Renal pelvis (tissue), 1 donor: ENCODE measurements at regions not wholly inside any gene's neighbourhood (a gene's known extent, or its start where the extent isn't known, plus 50 kb on each side); places are given as distances from the start of the nearest gene placed in this dataset.
"Not testable (repeated sequence)": the region's sequence is repeated elsewhere in the genome, so short reads cannot be mapped to it uniquely, and the experiment has no call there.

ENCODE experiments used
- DNase-seq: peaks from one replicate; pipeline ENCODE4 v3.0.0-alpha.2; 2013

- DNase-seq: no peak
Observed at GRCh38 chr20:1754306-1754705, 96.7 kb upstream of the SIRPG start.

DNA sequence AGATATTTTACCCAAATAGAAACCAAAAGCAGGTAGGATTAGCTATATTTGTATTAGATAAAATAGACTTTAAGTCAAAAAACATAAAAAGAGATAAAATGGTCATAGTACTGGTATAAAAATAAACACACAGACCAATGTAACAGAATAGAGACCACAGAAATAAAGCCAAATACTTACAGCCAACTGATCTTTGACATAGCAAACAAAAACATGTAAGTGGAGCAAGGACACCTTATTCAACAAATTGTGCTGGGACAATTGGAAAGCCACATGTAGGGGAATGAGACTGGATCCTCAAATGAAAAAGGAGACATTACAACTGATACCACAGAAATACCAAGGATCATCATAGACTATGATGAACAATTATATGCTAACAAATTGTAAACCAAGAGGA lies 94.5 kb upstream of the SIRPG start:
- no peak for DNase-seq

DNA sequence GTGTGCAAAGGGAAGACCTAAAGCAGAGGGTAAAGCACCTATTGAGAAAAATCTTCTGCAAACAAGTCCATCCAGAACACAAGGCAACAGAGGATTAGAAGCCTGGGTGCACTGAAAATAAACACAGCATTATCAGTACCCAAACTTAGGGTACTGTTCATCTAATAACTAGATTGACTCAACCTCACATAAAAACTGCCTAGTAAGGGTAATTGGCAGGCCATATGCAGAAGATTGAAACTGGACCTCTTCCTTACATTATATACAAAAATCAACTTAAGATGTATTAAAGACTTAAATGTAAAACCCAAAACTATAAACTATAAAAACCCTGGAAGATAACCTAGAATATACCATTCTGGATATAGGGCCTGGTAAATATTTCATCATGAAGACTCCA lies 91.2 kb upstream of the SIRPG start:
- no peak for DNase-seq

DNA sequence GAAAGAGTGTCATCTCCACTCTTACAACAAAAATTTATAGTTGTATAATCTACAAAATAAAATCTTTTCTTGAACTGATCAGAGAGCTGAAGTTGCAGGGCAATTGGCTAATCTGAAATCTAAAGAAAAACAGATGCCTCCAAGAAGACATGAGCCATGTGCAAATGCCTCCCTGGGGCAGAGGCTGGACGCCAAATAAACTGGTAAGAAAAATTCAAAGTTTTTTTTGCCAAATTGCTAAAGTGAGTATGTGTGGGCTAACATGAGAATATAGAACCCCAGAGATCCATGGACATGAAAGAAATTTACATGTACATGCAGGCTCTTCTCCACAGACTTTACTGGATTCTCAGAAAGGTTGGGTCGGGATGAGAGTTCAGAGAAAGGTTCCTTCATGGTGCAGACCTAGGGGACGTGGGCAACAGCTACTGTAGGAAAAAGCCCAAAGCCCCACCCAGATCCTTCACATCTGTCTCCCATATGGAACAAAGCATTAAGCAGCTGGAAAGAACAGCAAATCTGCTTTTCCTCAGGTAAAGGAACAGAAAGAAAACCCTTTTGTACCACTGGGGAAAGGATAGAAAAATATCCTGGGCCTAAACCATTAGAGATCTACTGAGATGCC lies 90.5 kb upstream of the SIRPG start:
- no peak for DNase-seq

DNA sequence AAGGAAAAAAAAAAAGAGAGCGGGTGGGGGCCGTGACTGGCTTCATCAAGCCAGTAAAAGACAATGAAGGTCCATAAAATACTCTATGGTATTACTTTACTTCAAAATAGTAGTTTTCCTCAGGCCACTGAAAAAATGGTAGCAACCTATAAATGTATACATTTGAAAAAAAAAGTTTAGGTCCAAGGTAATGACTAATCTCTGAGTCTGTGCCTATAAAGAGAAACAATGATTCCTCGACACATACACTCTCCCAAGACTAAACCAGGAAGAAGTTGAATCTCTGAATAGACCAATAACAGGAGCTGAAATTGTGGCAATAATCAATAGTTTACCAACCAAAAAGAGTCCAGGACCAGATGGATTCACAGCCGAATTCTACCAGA lies 84.5 kb upstream of the SIRPG start:
- not testable (repeated sequence) for DNase-seq

DNA sequence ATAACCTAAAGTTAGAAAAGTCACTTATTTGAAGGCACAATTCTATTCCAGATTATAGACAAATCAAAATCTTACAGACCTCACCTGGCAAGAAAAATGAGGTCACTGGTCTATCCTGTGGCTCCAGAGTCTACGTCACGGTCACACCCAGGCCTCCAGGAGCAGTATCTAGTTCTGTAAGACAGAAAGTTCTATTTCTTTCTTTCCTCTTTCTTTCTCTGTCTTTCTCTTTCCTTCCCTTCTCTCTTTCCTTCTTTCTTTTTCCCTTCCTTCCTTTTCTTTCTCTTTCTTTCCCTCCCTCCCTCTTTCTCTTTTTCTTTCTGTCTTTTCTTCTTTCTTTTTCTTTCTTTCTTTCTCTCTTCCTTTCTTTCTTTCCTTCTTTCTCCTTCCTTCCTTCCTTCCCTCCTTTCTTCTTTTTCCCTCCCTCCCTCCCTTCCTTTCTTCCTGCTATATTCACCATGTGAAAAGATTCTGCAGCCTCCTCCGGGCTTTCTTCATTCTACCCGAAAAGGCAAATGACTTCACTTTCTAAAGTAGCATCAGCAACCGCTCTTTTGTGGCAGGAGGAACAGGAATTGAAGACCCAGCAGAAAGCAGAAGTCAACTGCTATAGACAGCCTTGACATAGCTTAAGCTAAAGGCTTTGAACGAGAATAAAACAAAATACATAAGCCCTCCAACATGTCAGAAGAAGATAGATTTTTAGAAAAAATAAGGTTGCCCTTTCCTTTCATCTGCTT lies 83.9 kb upstream of the SIRPG start:
- no peak for DNase-seq

DNA sequence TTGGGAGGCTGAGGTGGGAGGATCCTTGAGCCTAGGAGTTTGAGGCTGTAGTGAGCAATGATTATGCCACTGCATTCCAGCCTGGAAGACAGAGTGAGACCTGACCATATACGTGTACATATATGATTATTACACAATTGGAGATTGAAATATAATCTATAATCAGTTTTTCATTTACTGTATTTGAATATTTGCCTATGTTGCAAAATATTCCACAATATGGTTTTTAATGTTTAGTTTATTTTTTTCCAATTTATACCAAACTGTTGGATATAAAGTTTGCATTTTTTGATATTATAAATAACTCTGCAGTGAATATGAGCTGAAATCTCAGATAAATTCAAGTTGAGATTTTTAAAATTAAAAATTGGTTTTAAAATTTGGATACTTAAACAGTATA lies 79.6 kb upstream of the SIRPG start:
- DNase-seq: no peak

- DNase-seq: no peak
Observed at GRCh38 chr20:1735417-1736089, 78.0 kb upstream of the SIRPG start.

- no peak for DNase-seq
Observed at GRCh38 chr20:1734269-1734858, 76.8 kb upstream of the SIRPG start.

DNA sequence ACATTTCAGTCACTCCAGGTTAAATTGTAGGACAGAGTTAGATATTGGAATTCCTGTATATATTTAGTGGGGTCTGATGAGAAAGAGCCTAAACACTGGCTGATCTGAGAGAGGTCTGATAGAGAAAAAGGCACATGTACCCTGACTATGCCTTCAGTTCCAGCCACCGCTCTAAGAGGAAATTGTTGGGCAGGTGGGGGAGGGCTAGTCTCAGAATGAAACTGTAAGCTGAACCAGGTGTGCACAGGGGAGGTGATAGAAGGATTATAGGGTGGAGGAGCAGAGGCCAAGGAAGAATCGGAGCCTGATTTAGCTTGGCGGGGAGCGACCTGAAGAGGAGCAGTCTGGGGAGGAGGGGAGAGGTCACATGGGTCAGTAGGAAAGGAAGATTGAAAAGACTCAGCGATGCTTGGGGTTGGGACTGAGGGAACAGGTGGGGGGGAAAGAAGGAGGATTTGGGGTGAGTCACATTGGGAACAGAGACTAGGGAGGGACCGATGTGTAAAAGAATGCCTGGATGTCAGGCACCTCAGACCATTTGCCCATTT lies 74.3 kb upstream of the SIRPG start:
- DNase-seq: not testable (repeated sequence)

- DNase-seq: not testable (repeated sequence)
Observed at GRCh38 chr20:1730981-1731711, 73.6 kb upstream of the SIRPG start.

DNA sequence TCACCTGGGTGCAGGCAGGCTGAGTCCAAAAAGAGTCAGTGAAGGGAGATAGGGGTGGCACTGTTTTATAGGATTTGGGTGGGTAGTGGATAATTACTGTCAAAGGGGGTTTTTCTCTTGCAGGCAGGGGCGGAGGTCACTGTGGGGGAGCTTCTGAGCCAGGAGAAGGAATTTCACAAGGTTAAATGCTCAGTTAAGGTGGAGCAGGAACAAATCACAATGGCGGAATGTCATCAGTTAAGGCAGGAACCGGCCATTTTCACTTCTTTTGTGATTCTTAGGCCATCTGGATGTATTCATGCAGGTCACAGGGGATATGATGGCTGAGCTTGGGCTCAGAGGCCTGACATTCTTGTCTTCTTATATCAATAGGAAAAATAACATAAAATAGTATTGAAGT lies 69.7 kb upstream of the SIRPG start:
- not testable (repeated sequence) for DNase-seq

DNA sequence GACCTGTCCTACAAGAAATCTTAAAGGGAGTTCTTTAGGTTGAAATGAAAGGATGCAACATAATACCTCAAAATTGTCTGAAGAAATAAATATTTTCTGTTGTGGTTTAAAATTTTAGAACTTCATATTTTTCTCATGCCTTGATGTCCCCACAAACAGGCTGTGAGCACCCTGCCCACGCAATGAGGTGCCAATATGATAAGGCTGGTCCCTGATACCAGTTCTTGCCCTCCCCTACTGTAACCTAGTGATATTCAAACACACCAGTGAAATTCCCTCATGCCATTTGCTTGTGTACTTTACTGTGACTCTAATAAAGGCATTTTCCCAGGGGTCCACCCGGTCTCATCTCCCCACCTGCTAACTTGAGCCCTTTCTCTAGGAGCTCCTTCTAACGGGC lies 67.3 kb upstream of the SIRPG start:
- DNase-seq: no peak

- no peak for DNase-seq
Observed at GRCh38 chr20:1722513-1723050, 65.0 kb upstream of the SIRPG start.

DNA sequence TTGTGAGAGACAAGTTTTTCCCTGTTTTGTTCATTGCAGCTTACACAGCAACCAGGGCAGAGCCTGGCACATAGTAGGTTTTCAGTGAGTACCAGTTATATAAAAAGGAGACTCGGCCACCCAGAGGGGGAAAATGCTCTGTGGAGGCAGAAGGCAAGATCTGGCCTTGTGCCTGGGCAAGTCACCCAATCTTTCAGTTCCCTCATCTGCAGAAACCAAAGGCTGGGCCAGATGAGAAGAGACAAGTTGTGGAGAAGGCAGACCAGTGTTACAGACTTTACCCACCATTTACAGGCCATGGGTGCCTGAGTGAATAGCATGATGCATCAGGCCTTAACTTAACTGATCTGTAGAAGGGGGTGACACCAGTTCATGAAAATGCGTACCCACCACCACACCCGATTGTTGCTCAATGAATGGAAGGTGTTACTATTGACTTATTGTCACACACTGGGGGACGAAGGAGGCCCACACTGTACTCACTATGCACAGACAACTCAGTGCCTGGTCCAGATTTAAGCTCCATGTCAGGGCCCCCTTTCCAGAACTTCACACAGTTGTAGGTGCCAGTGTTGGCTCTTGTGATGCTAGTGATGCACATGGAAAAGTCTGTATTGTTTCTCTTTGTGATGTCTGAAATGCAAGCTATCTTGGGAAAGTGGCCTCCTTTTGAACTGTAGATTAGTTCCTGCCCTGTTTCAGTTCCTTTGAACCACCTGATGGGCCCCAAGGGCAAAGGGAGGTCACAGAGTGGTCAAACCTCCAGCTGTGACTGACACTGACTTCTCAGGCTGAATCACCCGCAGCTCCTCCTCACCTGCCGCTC lies 64.3 kb upstream of the SIRPG start:
- DNase-seq: no peak

DNA sequence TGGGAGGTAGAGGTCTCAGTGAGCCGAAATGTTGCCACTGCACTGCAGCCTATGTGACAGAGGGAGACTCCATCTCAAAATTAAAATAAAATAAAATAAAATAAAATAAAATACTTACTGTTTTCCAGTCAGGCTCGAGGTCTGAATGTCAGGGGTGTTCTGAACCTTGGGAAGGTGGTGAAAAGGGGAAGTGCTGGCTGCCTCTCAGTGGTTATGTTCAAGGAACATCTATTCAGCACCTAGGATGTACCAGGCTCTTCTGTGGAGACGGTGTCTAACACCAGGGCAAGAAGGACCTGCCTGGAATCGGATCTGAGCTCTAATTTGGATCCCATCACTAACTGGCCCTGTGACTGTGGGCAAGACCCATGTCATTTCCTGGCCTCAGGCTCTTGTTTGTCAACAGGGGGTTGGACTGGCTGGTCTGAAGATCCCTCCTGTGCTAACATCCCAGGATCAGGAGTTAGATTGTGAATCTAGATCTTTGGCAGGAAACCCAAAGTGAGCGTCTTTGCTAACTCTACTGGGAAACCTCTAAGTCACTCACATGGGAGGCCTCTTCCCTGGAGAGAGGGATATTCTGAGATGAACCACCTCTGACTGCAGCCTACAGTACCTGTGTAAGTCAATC lies 63.4 kb upstream of the SIRPG start:
- DNase-seq: no peak

- no peak for DNase-seq
Observed at GRCh38 chr20:1720226-1720625, 62.6 kb upstream of the SIRPG start.

DNA sequence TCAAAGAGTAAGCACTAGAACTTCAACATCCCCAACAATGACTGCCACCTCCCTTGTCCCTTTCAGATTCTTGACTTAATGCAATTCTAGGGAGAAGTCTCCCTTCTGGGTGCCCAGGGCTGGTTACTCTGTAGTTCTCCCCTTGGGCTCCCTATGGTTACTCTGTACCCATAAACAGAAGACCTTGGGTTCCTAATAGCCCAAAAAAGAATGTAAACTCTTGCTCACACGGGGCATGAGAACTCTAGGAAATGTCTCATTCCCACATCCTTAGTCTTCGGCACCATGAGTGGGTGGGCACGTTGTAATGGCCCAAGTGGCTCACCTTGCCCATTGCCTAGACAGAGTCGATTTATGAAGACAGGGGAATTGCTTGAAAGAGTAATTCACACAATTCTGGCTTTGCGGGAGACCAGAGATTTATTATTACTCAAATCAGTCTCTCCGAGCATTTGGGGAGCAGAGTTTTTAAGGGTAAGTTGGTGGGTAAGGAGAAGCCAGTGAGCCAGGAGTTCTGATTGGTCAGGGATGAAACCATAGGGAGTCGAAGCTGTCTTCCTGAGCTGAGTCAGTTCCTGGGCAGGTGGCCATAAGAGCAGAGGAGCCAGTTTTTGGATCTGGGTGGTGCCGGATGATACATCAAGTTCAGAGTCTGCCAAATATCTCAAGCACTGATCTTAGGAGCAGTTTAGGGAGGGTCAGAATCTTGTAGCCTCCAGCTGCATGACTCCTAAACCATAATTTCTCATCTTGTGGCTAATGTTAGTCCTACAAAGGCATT lies 61.2 kb upstream of the SIRPG start:
- no peak for DNase-seq
